DMS153 treated with DMSO at 0.1 percent for 48 hours (cell line): ENCODE measurements at regions not wholly inside any gene's neighbourhood (a gene's known extent, or its start where the extent isn't known, plus 50 kb on each side); places are given as distances from the start of the nearest gene placed in this dataset.

Source experiments
- DNase-seq: peaks from one replicate; lab custom pipeline; 2025; ENCODE audit not compliant: unreplicated experiment; lab: John Stamatoyannopoulos, UW

DNA sequence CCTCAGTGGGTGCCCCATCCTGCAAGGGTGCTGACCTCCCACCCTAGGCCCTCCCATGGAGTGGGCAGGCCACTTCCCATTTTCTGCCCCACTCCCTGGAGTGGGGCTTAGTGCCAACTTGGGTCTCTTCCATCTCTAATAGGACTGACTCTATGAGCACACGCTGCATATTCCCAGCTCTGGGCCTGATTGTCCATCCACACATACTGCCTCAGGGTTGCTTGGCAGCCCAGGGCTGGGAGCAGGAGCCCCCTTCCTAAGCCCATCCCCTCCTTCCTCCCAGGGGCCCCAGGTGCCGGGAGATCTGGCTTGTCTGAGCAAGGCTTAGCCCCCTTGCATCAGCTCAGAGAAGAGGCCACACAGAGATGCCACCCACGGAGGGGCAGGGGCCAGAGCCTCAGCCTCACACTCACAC lies 55.1 kb downstream of the PJA1 start:
- DNase-seq, result no peak

DNA sequence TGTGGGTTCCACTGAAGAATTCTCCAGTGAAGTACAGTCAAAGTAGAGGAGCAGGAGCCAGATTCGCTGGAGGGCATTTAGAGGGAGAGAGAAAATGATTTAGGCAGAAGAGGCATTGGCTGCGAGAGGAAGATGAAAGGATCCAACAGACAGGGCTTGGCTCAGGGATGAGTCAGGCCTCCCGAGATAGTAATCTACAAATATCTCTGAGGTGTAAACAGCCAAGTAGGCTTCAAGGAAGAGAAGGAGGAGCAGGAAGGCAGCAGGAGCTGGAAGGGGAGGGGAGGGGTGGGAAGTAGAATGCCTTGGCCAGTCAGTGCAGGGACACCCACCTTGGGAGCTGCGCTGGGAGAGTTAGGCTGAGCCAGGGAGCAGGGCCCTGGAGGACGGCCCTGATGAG lies 55.5 kb downstream of the PJA1 start:
- DNase-seq, result no peak

DNA sequence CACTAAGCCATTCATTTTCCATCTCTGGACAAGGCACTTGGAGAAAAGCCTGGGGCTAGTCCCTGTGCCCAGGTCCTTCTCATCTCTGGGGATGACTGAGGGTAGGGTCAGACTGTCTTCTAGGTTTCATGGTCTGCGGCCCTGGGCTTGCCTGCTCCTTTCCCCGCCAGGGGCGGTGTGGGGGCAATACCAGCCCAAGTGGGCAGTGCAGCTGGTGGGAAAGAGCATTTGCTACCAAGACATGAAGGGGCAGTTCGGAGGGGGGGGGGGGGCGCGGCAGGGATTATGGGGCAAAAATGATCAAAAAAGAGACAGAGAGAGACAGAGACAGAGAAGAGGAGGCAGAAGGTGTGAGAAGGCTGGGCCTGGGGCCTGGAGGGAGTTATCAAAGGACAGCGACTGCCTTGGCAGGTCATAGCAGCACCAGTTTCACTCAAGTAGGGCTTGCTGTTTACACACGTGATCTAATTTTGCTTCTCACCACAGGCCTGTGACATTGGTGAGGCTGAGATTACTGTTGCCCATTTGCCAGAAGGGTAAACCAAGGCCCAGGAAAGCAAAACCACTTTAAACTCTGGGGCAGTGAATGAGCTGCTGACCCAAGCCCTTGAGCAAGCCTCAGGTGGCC lies 56.1 kb downstream of the PJA1 start:
- no peak for DNase-seq

DNA sequence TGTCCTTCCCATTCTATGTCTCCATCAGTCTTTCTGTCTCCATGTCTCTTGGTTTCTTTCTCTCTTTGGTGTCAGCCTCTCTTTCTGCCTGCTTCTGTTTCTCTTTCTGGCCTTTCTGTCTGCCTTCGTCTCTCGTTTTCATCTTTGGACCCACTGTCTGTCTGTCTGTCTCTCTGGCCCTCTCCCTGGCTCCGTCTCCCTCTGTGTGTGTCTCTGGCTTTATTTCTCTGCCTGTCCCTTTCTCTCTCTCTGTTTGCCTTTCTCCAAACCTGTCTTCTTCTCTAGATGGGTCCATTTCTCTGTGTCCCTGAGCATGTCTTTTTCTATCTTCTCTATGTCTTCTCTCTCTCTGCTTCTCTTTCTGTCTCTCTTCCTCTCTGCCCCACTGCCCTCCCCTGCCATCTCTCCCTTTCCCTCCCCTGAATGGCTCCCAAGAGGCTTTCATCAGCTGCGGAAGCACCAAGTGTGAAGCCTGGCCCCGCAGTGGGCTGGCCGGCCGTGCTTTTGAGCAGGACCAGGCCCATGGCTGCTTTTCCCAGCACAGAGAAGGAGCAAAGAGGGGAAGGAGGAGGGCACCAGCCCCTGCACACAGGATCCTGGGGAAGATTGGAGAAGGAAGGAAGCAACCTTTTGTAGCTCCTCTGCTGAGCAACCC lies 57.4 kb downstream of the PJA1 start:
- no peak for DNase-seq

DNA sequence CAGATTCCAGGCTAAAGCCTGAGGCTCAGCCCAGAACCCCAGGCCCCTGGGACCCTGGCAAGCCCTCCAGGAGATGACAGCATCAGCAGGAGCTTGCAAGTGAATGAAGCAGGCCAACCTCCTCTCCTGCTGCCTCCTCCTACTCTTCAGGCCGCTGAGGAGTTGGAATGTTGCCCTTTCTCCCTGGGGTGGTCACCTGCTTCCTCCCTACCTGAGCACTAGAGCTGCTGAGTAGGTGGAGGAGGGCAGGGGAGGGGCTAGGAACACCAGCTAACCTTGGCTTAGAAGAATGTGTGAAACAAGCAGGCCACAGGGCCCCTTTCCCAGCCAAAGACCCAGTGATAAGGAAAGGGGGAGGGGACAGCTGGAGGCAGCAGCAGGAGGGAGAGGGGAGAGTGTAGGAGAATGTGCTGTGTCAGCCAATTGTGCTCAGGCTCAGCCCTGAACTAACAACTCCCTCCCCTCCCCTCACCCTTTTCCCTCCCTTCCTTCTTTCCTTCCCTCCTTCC lies 58.0 kb downstream of the PJA1 start:
- no peak for DNase-seq

DNA sequence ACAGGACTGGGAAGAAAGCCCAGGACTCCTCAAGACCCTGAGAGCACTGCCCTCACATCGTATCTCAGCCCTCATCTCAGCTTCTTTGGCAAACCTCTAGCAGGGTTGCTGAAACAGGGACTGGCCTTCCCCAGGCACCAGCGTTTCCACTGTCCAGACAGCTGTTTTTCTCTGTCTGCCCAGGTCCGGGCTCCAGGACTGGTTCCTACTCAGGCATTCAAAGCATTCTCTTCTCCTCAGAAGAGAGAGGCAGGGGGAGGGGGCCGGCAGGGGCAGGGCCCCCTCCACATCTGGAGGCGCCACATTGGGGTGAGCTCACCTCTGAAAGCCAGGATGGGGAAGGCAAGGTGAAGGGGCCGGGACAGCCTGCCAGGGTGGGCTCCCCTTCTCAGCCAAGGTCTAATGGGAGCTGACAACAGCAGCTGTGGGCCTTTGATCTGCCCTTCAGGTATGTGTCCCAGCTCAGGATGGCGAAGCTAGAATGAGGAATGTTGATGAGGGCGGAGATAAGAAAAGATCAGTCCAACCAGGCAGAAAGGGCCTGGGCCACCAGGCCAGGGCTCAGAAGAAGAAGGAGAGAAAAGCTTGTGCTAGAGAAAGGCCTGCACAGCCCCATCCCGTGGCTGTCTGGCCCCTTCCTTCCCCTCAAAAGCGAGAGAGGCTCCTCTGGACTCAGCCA lies 60.4 kb downstream of the PJA1 start:
- DNase-seq, result no peak

DNA sequence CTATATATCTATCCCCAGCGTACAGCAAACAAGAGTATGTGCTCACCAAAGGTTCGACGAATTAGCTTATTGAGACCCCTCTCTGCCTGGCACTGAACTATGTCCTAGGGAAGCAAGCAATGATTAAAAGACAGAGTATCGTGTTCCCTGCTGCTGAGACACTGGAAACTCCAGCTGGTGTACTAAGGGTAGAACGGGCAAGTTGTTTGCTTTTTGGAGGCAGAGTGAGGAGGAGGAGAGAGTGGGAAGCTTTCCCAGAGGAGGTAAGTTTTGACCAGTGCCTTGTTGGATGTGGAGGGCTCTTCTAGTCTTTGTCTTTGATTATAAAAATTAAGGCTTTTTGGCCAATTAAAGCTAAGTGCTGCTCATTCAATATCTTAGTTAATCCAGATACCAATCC lies 61.7 kb downstream of the PJA1 start:
- DNase-seq, result no peak

DNA sequence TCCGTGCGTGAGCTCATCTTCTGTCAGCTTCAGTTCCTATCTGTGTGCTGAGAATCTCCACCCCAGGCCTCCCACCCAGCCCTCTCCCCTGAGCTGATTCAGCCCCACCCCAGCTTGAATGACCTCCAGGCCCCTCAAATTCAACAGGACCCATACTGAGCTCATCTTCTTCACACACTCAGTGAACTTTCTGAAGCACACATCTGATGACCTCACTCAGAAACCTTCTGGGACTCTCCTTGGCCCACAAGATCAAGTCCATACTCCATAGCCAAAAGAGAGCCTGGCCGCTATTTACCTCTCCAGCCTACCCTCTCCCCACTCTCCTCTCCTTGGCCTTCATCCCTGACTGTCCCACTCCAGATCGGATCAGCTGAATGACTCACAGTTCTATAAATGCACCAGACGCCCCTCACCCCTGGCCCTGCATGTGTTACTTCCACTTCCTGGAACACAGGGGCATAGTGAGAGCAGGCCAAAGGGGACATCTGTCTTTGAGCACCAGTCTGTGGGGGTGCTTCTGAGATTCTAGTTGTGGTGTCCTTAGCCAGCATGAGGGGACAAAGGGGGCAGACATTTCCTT lies 62.5 kb downstream of the PJA1 start:
- DNase-seq, result no peak

DNA sequence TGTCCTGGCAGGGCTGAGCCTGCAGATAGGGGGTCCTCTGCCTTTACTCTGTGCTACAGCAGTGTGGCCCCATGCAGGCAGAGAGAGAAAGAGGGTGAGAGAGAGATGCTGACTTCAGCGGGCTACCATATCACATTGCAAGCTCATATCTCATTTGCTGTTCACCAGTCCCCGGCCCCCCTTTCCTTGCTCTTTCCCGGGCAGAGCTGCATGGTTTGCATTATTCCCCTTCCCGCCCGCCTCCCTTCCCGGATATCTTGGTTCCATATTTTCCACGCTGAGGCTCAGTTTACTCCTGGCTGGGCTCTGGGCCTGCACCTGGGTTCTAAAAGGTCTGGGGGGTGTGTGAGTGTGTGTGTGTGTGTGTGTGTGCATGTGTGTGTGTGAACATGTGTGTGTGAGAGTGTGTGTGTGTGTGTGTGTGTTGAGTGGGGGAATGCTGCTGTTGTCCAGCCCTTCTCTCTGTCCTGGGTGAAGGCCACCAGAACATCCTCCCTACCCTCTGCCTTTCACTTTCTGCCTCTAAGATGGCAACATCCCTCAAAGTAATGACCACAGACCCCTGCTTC lies 63.5 kb downstream of the PJA1 start:
- DNase-seq, result no peak

DNA sequence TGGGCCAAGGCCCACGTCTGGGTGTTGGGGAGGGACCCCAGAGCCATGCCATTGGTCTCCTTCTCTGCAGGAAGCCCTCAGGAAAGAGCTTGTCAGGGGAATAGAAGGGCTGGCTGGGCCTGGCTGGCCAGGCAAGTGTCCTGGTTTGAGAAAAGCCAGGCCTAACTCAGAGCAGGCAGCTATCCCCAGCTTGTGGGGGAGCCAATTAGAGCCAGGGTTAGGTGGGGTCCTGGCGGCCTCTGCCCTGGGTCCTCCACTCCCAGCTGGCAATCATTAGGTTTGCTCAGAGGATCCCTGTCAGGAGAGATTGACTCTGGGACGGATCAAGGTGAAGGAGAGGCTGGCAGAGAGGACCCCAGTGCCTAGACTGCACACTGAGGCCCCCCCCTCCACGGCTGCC lies 64.8 kb downstream of the PJA1 start:
- DNase-seq, result no peak

DNA sequence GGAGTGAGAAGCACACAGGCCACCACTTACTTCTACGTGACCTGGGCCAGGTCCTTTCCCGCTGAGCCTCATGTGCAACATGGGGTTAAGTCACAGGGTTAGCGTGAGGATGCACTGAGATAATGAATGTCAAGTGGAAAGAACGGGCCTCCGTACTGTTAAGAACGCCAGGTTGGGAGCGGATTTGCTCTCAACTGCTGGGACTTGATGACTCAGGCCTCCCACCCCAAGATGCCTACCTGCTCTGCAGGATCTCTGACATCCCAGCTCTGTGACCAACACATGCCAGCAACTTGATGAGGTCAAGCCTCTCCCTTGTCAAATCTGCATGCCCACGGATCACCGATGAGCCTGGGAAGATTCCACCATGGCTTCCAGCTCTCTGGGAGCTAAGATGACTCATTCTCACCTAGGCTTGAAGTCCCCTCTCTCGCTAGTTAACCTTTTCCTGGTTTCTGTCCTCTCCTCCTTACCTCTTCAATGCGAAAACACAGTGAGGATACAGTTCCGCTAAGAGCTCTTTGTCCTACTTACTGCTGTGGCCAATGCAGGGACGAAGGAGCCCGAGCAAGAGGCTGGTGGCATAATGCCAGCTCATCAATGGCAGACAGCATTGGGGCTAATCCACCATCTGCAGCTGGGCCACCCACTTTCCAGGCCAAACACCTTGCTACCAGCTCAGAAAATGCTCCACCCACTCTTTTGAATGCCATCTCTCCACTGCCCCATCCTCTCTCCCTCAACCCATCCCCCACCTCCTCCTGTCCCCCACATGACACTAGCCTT lies 67.6 kb downstream of the PJA1 start:
- DNase-seq, result no peak

DNA sequence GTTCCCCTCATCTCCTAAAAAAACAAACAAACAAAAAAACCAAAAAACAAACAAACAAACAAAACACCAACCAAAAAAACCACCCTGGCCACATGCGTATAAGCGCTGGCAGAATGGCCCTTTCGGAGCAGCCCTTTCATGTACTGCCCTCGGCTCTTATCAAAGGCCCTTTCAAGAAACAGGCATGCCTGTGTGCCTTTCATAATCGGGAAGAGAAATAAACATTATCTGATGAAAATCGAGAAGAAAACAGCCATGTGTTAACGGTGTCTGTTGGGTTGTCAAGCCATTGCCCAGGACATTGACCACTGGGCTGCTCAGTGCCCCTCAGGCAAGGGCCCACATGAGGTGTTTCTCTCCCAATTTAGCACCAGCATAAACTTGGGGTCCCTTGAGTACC lies 68.3 kb downstream of the PJA1 start:
- DNase-seq, result no peak

DNA sequence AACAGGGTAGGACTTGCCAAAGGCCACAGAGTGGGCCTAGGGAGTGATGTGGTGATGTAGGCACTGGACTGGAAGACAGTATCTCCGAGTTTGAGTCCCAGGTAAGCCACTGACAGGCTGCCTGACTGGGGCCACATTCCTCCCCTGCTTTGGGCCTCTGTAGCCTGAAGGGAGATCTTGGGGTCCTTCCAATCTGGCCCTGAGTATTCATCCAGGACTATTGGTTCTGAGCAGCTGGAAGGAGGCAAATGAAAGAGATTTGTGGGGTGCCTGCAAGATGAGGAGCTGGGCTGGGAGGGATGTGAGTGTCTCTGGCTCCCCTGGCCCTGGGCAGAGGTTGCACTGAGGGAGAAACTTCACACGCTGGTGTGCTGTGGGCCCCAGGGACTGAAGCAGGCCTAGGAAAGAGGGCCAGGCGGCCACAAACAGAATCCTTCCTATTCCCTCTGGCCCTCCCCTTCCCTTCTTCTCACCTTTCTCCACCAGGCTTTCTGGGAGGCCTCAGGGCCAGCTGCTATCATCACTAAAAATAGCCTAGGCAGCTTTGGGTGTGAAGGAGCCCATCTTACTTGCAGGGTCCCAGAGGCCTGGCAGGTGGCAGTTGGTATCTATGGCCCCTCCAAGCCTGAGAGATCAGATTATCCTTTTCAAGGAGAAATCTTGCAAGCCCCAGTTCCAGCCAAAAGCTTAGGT lies 70.1 kb downstream of the PJA1 start:
- no peak for DNase-seq

DNA sequence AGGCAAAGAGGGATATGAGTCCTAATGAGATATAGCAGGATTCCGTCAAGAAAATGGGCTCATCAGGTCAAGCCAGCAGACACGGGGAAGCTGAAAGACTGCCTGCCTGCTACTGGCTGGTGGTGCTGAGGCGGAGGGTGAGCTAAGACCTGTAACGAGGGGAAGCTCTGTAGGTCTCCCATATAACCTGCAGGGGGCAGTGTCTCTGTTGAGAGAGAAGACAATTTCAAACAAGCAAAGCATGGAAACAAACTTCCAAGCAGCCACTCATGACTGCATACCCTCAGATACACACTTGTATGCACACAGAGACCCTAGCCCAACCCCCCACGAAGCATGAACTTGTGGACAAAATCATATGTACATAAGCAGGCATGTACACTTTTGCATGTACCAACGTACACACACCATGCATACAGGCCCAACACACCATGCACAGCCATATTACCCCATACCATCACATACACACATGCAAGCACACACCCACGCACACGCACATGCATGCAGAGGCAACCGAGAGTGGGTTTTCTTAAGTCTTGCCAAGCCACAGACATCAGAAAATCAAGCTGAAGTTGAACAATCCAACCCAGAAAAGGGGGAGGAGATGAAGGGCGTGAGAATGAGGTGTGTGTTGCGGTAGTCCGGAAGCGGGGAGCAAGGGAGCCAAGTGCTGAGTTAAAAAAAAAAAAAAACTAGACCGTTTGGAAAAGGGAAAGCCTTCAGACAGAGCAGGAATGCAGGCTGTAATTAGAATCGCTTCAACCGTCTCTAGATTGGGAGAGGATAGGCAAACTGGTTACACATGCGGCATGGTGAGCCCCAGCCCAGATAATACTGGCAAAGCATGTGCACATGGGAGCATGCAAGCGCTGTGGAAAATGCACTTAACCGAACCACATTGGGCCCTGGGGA lies 71.0 kb downstream of the PJA1 start:
- peak; percentile 0 for DNase-seq

DNA sequence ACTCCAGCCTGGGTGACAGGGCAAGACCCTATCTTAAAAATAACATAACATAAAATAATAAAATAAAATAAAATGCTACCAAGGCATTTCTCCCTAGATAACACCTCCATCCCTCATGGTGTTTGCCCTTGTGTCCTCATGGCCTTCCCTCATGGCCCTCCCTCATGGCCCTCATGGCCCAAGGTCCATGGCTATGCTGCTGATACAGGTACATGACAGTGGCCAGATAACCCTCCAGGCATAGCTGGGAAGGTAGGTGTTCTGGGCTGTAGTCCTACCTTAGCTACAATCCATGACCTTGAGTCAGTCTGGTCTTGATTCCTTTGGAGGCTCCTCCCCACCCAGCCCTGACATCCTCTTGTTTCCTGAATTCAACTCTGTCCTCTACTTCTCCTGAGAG lies 75.2 kb downstream of the PJA1 start:
- no peak for DNase-seq

DNA sequence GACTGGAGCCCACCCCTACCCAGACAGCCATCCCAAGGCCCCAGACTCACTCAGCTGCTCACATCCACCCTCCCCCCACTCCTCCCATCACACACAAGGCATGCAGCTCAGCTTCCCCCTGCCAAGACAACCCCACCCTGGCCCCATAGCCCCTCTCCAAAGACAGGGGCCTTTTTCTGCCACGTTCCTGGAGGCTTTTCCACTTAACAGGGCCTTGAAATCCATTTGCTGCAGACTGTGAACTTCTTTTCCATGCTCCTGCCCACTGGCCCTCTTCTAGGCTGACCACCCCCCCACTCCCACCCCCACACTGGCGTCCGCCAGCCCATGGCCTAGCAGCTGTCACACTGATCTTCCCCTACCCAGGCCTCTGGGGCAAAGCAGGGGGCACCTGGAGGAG lies 76.0 kb downstream of the PJA1 start:
- DNase-seq, result no peak

DNA sequence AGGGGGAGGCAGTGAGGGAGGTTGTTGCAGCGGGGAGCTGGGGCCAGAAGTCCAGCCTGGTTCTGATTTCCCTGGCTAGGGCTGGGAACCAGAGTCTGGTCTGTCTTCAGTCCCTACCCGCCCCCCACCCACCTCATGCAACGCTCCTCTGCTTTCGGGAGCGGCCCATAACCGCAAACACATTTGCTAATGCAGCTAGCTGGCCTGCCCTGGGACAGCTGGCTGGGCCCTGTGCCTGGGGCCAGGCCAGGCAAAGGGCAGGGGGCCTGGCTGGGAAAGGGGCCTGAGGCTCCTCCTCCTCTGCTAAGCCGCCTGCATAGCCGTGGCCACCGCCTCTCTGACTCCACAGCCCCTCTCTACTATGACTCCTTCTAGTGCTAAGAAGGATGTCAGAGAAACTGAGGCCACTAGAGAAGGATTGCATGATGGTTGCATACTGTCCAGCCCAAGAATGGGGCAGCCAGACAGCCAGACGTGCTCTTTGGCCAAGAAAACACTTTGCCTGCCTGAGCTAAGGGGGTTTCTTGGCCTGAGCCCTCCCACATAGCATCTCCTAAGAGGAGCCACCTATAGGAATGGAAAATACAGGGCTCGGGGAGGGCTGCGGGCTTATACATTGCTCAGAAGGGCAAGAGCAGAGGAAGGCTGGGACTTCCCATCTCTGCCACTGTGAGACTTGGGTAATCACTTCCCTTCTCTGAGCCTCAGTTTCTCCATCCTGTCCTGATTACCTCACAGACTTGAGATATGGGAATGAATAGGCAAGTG lies 76.9 kb downstream of the PJA1 start:
- DNase-seq, result no peak

DNA sequence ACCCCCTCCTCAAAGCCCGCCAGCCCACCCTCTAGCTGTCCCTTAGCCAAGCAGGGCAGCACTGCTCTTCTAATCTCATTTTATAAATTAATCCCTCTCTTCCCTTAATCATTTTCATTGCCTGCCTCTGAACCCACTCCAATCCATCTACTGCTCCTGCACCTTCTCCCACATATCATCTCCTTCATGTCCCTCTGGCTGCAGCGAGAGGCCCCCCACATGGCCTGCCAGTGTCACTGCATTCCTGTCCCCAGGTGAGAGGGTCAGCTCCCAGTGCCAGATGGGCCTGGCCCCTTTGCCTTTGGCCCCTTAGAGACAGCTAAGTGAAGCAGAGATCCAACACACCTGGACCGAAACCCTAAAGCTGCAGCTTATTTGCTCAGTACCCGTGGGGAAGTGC lies 79.4 kb downstream of the PJA1 start:
- no peak for DNase-seq

DNA sequence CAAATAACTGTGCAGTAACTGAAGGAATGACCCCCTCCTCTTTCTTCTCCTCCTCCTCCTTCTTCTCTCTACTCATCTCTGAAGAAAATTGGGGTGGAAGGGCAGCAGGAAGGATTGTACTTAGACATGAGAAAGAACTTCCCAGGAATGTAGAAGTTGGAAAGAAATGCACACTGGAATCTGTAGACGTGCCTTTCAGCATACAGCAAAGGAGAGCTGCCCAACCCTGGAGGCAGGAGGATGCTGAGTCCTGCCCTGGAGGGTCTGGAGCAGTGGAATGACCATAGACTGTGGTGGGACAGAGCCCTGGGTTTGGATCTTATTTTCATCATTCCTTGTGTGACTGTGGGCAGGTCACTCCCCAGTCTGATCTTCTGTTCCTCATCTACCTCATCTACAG lies 80.1 kb downstream of the PJA1 start:
- DNase-seq, result no peak
